ENCODE measurements at regions not wholly inside any gene's neighbourhood (a gene's known extent, or its start where the extent isn't known, plus 50 kb on each side); places are given as distances from the start of the nearest gene placed in this dataset.
A peak's percentile ranks its signal among the peaks of the same experiment; 100 is the strongest.

GRCh38 chr14:46048127-46048526 lies 603.5 kb downstream of the RPL10L start:
- no peaks in the 10 kb centered on the region for H3K27me3 ChIP-seq (ENCODE audit: control insufficient read depth in 2 of 2, insufficient read depth in 2 of 2, low read length in 2 of 2)
- no peak overlapping the region for H2AFZ ChIP-seq (ENCODE audit: low read depth, low read length)
- H4K20me1 ChIP-seq (replicated peaks; ENCODE audit: control insufficient read depth, extremely low read depth, insufficient read depth, low read length): no peaks in the 10 kb centered on the region
- H3K9me3 ChIP-seq (replicated peaks; ENCODE audit: control insufficient read depth, insufficient read depth, low read length): no peaks in the 10 kb centered on the region
- no peak overlapping the region for H3K4me3 ChIP-seq (replicated peaks in 1 of 3; ENCODE audit: insufficient read depth in 1 of 3, low read depth in 1 of 3, low read length in 3 of 3)
- no peaks in the 10 kb centered on the region for H3K9me1 ChIP-seq (replicated peaks; ENCODE audit: control insufficient read depth, extremely low read depth, insufficient read depth, low read length)
- no peak overlapping the region for H3K27ac ChIP-seq (ENCODE audit: insufficient read depth, low read depth, low read length)
- peak in 1 of 2 donors; percentile 36 for TF ChIP-seq CTCF (IDR thresholded peaks at IDR 0.05; ENCODE audit: extremely low read depth in 1 of 2, insufficient read depth in 1 of 2, low read depth in 1 of 2, low read length in 2 of 2)
- TF ChIP-seq EZH2 (IDR thresholded peaks at IDR 0.05; ENCODE audit: borderline replicate concordance, low read depth, low read length, severe bottlenecking): no peak
- H3K9ac ChIP-seq (replicated peaks; ENCODE audit: extremely low read depth, insufficient read depth, low read length): no peak overlapping the region
- no peaks in the 10 kb centered on the region for H3K79me2 ChIP-seq (ENCODE audit: control insufficient read depth, insufficient read depth, low read length)
- no peak overlapping the region for H3K4me2 ChIP-seq (ENCODE audit: insufficient read depth, low read length)
- ChIA-PET CTCF (no interaction called here), POLR2A (no interaction called here)
- H3K36me3 ChIP-seq (ENCODE audit: control insufficient read depth in 2 of 2, extremely low read depth in 1 of 2, insufficient read depth in 2 of 2, low read length in 2 of 2): no peaks in the 10 kb centered on the region
- DNase-seq (ENCODE audit: low read depth, low spot score) (peak; percentile 53), FAIRE-seq (no peak)
- BruUV-seq (replicated peaks): no TSS peak
- intact Hi-C loops (cut with micrococcal nuclease): loop anchor here (1.0 kb wide), 1 partner anchor 296 kb away; no protein-coding TSS in a partner anchor
- dilution Hi-C loops (cut with MboI; ENCODE audit: extremely low pct_ligation_motif_present, low sequenced_read_pairs): no loop called here
- H3K4me1 ChIP-seq (ENCODE audit: control insufficient read depth, extremely low read depth, insufficient read depth, low read length): no peaks in the 10 kb centered on the region

GRCh38 chr14:46036099-46036498 lies 615.5 kb downstream of the RPL10L start:
- H3K4me3 ChIP-seq (replicated peaks in 1 of 3; ENCODE audit: insufficient read depth in 1 of 3, low read depth in 1 of 3, low read length in 3 of 3): no peak overlapping the region
- no peaks in the 10 kb centered on the region for H3K27me3 ChIP-seq (ENCODE audit: control insufficient read depth in 2 of 2, insufficient read depth in 2 of 2, low read length in 2 of 2)
- no peaks in the 10 kb centered on the region for H3K79me2 ChIP-seq (ENCODE audit: control insufficient read depth, insufficient read depth, low read length)
- FAIRE-seq (no peak), DNase-seq (ENCODE audit: low read depth, low spot score) (no peak)
- BruUV-seq (replicated peaks): no TSS peak
- intact Hi-C loops (cut with micrococcal nuclease) (no loop called here), dilution Hi-C loops (cut with MboI; ENCODE audit: extremely low pct_ligation_motif_present, low sequenced_read_pairs) (no loop called here)
- no peak overlapping the region for H3K9ac ChIP-seq (replicated peaks; ENCODE audit: extremely low read depth, insufficient read depth, low read length)
- H3K9me1 ChIP-seq (replicated peaks; ENCODE audit: control insufficient read depth, extremely low read depth, insufficient read depth, low read length): no peaks in the 10 kb centered on the region
- TF ChIP-seq MAX (IDR thresholded peaks at IDR 0.05; ENCODE audit: insufficient read depth, insufficient read length) (no peak), MYC (IDR thresholded peaks at IDR 0.05; ENCODE audit: low read depth, low read length) (no peak), CTCF (IDR thresholded peaks at IDR 0.05; ENCODE audit: extremely low read depth in 1 of 2, insufficient read depth in 1 of 2, low read depth in 1 of 2, low read length in 2 of 2) (no peak), GATA2 (IDR thresholded peaks at IDR 0.05; ENCODE audit: insufficient read depth, insufficient read length, low read depth, low read length) (no peak), POLR2A (IDR thresholded peaks at IDR 0.05; ENCODE audit: low read depth, low read length) (no peak), JUN (IDR thresholded peaks at IDR 0.05; ENCODE audit: borderline replicate concordance, insufficient read depth, insufficient read length, low read depth) (no peak), FOS (IDR thresholded peaks at IDR 0.05; ENCODE audit: borderline replicate concordance, insufficient read depth, low read length) (no peak), EZH2 (IDR thresholded peaks at IDR 0.05; ENCODE audit: borderline replicate concordance, low read depth, low read length, severe bottlenecking) (no peak), POLR2AphosphoS5 (IDR thresholded peaks at IDR 0.05; ENCODE audit: insufficient read depth, low read depth, low read length) (no peak)
- no peaks in the 10 kb centered on the region for H3K9me3 ChIP-seq (replicated peaks; ENCODE audit: control insufficient read depth, insufficient read depth, low read length)
- no peak overlapping the region for H3K4me2 ChIP-seq (ENCODE audit: insufficient read depth, low read length)
- ChIA-PET POLR2A (no interaction called here), CTCF (no interaction called here)
- H2AFZ ChIP-seq (ENCODE audit: low read depth, low read length): no peak overlapping the region
- no peak overlapping the region for H3K27ac ChIP-seq (ENCODE audit: insufficient read depth, low read depth, low read length)
- H3K4me1 ChIP-seq (ENCODE audit: control insufficient read depth, extremely low read depth, insufficient read depth, low read length): no peaks in the 10 kb centered on the region
- H3K36me3 ChIP-seq (ENCODE audit: control insufficient read depth in 2 of 2, extremely low read depth in 1 of 2, insufficient read depth in 2 of 2, low read length in 2 of 2): no peaks in the 10 kb centered on the region
- no peaks in the 10 kb centered on the region for H4K20me1 ChIP-seq (replicated peaks; ENCODE audit: control insufficient read depth, extremely low read depth, insufficient read depth, low read length)

All from endothelial cell of umbilical vein (primary cell).